Endodermal cell (in vitro differentiated cells): ENCODE measurements at regions not wholly inside any gene's neighbourhood (a gene's known extent, or its start where the extent isn't known, plus 50 kb on each side); places are given as distances from the start of the nearest gene placed in this dataset.

Experiments used
- DNase-seq: peaks from one replicate; pipeline ENCODE4 v3.0.0-alpha.2; 2017
- H3K27ac ChIP-seq: 2 replicates; pipeline ENCODE4 v1.5.1; 2013; ENCODE audit warnings: mild to moderate bottlenecking, low read depth, low read length, moderate library complexity
- H3K27me3 ChIP-seq: 2 replicates; pipeline ENCODE4 v1.6.1; 2013; ENCODE audit warnings: mild to moderate bottlenecking, low read length, moderate library complexity; ENCODE audit not compliant: insufficient read depth, control insufficient read depth, poor library complexity, severe bottlenecking
- H3K36me3 ChIP-seq: 2 replicates; pipeline ENCODE4 v1.7.0; 2013; ENCODE audit warnings: mild to moderate bottlenecking, low read length, moderate library complexity; ENCODE audit not compliant: control insufficient read depth, insufficient read depth
- H3K4me1 ChIP-seq: one replicate; pipeline ENCODE4 v1.7.0; 2013; ENCODE audit warnings: low read length; ENCODE audit not compliant: control insufficient read depth, insufficient read depth
- H3K4me3 ChIP-seq: 2 replicates; pipeline ENCODE4 v1.5.1; 2013; ENCODE audit warnings: mild to moderate bottlenecking, low read length, moderate library complexity
- H3K9ac ChIP-seq: 2 replicates; pipeline ENCODE4 v1.6.1; 2013; ENCODE audit warnings: mild to moderate bottlenecking, low read length, moderate library complexity; ENCODE audit not compliant: poor library complexity, severe bottlenecking; ENCODE audit errors: extremely low read depth
- H3K9me3 ChIP-seq: 2 replicates; pipeline ENCODE4 v1.6.1; 2013; ENCODE audit warnings: mild to moderate bottlenecking, low read length, moderate library complexity; ENCODE audit not compliant: control insufficient read depth
- H3K27ac Mint-ChIP-seq: 2 replicates; pipeline ENCODE4 v1.8.0; 2020; ENCODE audit warnings: mixed read lengths
- H3K27me3 Mint-ChIP-seq: 2 replicates; pipeline ENCODE4 v1.8.0; 2021; ENCODE audit warnings: mild to moderate bottlenecking, mixed read lengths; ENCODE audit not compliant: insufficient read depth
- H3K36me3 Mint-ChIP-seq: 2 replicates; pipeline ENCODE4 v1.8.0; 2020; ENCODE audit warnings: low read depth, mixed read lengths
- H3K4me1 Mint-ChIP-seq: 2 replicates; pipeline ENCODE4 v1.8.0; 2020; ENCODE audit warnings: mixed read lengths
- H3K4me3 Mint-ChIP-seq: 2 replicates; pipeline ENCODE4 v1.8.0; 2020; ENCODE audit warnings: mild to moderate bottlenecking, moderate library complexity, mixed read lengths
- H3K9me3 Mint-ChIP-seq: 2 replicates; pipeline ENCODE4 v1.8.0; 2020; ENCODE audit warnings: mild to moderate bottlenecking, mixed read lengths
- WGBS, 2 experiments: methylation state at CpG; one replicate each; pipeline versions ENCODE4 v1.1.5 to v1.1.7; 2013; ENCODE audit warnings: missing lambda C conversion rate in 2 of 2, mixed read lengths in 1 of 2; ENCODE audit not compliant: insufficient coverage in 1 of 2, insufficient read length in 1 of 2; 5-methylcytosine and 5-hydroxymethylcytosine counted together
- TF ChIP-seq, protein P1 (sequence below): fragments of 200-600 bp; sonication (generic); conservative IDR thresholded peaks from 2 replicates; pipeline ENCODE4 v1.5.0; 2021; ENCODE audit warnings: antibody characterized with exemption, mild to moderate bottlenecking

DNA sequence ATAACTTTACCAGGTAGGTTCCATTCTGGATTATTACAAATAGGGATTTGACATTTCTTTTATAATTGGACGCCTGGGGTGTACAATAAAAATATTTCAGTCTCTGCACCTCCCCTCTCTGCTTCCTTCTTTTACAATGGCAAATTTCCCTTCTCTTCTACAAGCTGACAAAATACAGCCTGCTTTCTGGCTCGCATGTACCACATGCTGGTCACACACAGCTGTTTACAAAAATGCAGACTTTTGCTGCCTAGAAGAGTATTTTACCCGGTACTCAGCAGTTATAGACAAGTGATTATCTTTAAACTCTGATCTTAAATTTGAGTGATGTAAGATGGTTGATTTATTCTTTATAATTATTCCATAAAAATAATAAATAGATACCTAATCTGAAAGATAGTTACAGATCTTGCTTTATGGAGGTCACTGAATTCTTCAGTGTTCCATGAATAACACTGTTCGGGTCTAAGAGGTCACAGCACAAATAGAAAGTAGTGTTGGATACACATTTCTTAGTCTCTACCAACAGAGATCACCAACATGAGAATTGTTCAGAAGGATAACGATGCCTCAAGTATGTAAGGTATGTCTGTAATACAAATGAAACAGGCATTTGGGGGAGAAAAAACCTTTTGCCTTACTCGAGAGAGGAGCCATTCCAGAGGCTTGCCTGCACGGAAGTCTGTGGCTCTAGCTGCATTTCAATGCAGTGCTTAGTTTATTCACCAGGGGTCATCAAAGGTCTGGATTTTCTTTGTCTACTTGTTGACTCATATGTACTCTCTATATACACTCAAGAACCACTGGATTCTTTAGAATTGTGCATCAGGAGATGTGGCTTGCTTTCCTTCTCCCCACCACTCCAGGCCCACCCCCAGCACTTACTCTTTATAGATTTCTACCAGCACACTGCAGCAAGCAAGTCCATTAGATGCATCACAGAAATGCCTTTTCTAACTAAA is 206.6 kb upstream of the RFX3 start:
- H3K27ac Mint-ChIP-seq = peak overlapping the region; percentile 61
- no peak overlapping the region for H3K4me3 Mint-ChIP-seq
- H3K9ac ChIP-seq = no peak overlapping the region

DNA sequence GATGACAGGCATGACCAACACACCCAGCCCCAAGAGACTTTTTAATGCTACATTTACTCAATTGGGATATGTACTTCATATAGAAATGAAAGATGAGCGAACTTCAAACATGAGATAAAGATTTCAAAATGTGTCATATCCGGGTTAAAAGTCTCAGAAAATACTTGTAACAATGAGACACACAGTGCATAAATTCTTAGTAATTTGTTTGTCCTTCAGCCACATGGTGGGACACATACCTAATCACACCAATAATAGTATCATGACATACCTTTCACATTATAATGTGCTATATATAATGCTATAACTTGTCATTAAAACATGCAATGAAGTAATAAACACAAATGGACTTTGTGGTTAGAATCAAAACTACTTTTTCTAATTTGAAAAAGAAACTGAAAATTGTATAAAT is 204.7 kb upstream of the RFX3 start:
- H3K27me3 Mint-ChIP-seq = no peaks in the 10 kb centered on the region
- WGBS, 2 experiments = 98 to 100% methylated on average over 2 of the region's 2 CpGs
- peaks cover 5% of the 10 kb centered on the region for H3K9me3 Mint-ChIP-seq
- H3K27ac Mint-ChIP-seq = no peak overlapping the region
- H3K4me1 Mint-ChIP-seq = peaks cover 13% of the 10 kb centered on the region
- no peak overlapping the region for H3K9ac ChIP-seq
- DNase-seq = no peak
- no peak overlapping the region for H3K4me3 ChIP-seq
- TF ChIP-seq, protein P1, sequence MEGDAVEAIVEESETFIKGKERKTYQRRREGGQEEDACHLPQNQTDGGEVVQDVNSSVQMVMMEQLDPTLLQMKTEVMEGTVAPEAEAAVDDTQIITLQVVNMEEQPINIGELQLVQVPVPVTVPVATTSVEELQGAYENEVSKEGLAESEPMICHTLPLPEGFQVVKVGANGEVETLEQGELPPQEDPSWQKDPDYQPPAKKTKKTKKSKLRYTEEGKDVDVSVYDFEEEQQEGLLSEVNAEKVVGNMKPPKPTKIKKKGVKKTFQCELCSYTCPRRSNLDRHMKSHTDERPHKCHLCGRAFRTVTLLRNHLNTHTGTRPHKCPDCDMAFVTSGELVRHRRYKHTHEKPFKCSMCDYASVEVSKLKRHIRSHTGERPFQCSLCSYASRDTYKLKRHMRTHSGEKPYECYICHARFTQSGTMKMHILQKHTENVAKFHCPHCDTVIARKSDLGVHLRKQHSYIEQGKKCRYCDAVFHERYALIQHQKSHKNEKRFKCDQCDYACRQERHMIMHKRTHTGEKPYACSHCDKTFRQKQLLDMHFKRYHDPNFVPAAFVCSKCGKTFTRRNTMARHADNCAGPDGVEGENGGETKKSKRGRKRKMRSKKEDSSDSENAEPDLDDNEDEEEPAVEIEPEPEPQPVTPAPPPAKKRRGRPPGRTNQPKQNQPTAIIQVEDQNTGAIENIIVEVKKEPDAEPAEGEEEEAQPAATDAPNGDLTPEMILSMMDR = no peak
- H3K36me3 ChIP-seq = no peaks in the 10 kb centered on the region
- peaks cover 4% of the 10 kb centered on the region for H3K36me3 Mint-ChIP-seq
- no peak overlapping the region for H3K4me3 Mint-ChIP-seq
- H3K27ac ChIP-seq = no peak overlapping the region
- H3K9me3 ChIP-seq = no peaks in the 10 kb centered on the region
- H3K4me1 ChIP-seq = no peaks in the 10 kb centered on the region
- H3K27me3 ChIP-seq = no peaks in the 10 kb centered on the region

More for the DNA sequence above, 206.6 kb upstream of the RFX3 start:
- peaks cover 8% of the 10 kb centered on the region for H3K4me1 ChIP-seq
- 61 to 63% methylated on average over 6 to 7 of the region's 7 CpGs for WGBS, 2 experiments
- H3K36me3 ChIP-seq = no peaks in the 10 kb centered on the region
- no peak overlapping the region for H3K4me3 ChIP-seq
- no peaks in the 10 kb centered on the region for H3K9me3 ChIP-seq
- H3K9me3 Mint-ChIP-seq = peaks cover 5% of the 10 kb centered on the region
- TF ChIP-seq, protein P1 = peak; percentile 90
- no peaks in the 10 kb centered on the region for H3K27me3 ChIP-seq
- H3K36me3 Mint-ChIP-seq = peaks cover 4% of the 10 kb centered on the region
- no peaks in the 10 kb centered on the region for H3K27me3 Mint-ChIP-seq
- peaks cover 28% of the 10 kb centered on the region for H3K4me1 Mint-ChIP-seq
- H3K27ac ChIP-seq = no peak overlapping the region
- peak; percentile 84 for DNase-seq

DNA sequence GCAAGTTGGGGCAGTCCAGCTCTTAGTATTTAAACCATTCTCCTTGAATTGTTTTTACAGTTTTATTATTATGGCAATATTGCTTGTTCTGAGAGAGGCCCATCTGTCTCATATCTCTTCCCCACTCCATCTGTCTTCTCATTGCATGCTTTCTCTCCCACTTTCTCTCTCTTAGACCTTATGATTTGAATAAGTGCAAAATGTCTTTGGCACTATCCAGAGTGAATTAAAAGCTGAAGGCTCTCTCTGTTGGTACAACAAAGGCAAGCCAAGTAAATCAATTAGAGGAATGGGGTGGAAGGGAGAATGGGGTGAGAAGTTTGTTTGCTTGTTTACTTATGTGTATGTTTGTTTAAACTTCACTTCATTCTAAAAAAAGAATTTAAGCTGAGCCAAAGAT is 195.3 kb upstream of the RFX3 start:
- no peaks in the 10 kb centered on the region for H3K4me1 ChIP-seq
- no peak for DNase-seq

More for the DNA sequence above, 195.3 kb upstream of the RFX3 start:
- H3K27ac ChIP-seq = no peak overlapping the region
- H3K9ac ChIP-seq = no peak overlapping the region
- no peak overlapping the region for H3K4me3 ChIP-seq
- Mint-ChIP-seq H3K27ac (no peak overlapping the region), H3K4me3 (no peak overlapping the region), H3K4me1 (peaks cover 10% of the 10 kb centered on the region), H3K9me3 (peaks cover 6% of the 10 kb centered on the region), H3K27me3 (peaks cover 5% of the 10 kb centered on the region), H3K36me3 (no peaks in the 10 kb centered on the region)
- H3K27me3 ChIP-seq = no peaks in the 10 kb centered on the region
- H3K9me3 ChIP-seq = no peaks in the 10 kb centered on the region
- TF ChIP-seq, protein P1 = no peak
- no peaks in the 10 kb centered on the region for H3K36me3 ChIP-seq
